IMR-90 (cell line): ENCODE measurements at regions not wholly inside any gene's neighbourhood (a gene's known extent, or its start where the extent isn't known, plus 50 kb on each side); places are given as distances from the start of the nearest gene placed in this dataset.

Experiments
- ATAC-seq: fragments of 200-7000 bp; cut with Tn5 transposase; 2 replicates; pipeline ENCODE4 v1.9.1; 2020; ENCODE audit warnings: low read depth, mild to moderate bottlenecking, moderate library complexity
- BruUV-seq: library from RNA; stranded (reverse); fragments of 400-500 nt; replicated peaks from 2 replicates; lab custom pipeline; 2021; lab: Mats Ljungman, UMichigan
- CTCF ChIA-PET: fragments of 300-600 bp; formaldehyde crosslinking; extraction: SDS; loops from one replicate; lab custom pipeline; 2021; ENCODE audit warnings: antibody characterized with exemption; lab: Yijun Ruan, JAX
- POLR2A ChIA-PET: fragments of 300-600 bp; sonication (Branson Sonifier 250); formaldehyde crosslinking; loops from one replicate; lab custom pipeline; 2022; ENCODE audit warnings: antibody characterized with exemption; ENCODE audit not compliant: unreplicated experiment; lab: Charles Lee
- DNase-seq: peaks from one replicate; pipeline ENCODE4 v3.0.0; 2013
- H2AFZ ChIP-seq: replicated peaks from 2 replicates; pipeline ENCODE3; 2013; ENCODE audit warnings: low read length, mild to moderate bottlenecking; ENCODE audit not compliant: poor library complexity
- H2AK5ac ChIP-seq: 2 replicates; pipeline ENCODE4 v1.6.1; 2013; ENCODE audit warnings: low read depth, low read length, inconsistent platforms
- H2AK9ac ChIP-seq: replicated peaks from 2 replicates; pipeline ENCODE3; 2013; ENCODE audit warnings: mild to moderate bottlenecking, low read depth, low read length, moderate library complexity; ENCODE audit not compliant: poor library complexity
- H2BK120ac ChIP-seq: 2 replicates; pipeline ENCODE4 v1.6.1; 2013; ENCODE audit warnings: low read depth, low read length, inconsistent platforms
- H2BK15ac ChIP-seq: 3 replicates; pipeline ENCODE4 v1.6.1; 2013; ENCODE audit warnings: low read depth, low read length, inconsistent platforms
- H2BK20ac ChIP-seq: 2 replicates; pipeline ENCODE4 v1.6.1; 2013; ENCODE audit warnings: low read depth, mild to moderate bottlenecking, inconsistent platforms, low read length, moderate library complexity
- H2BK5ac ChIP-seq: 2 replicates; pipeline ENCODE4 v1.6.1; 2013; ENCODE audit warnings: mild to moderate bottlenecking, low read depth, low read length, inconsistent platforms; ENCODE audit not compliant: poor library complexity, severe bottlenecking
- H3K14ac ChIP-seq: replicated peaks from 2 replicates; pipeline ENCODE4 v1.6.1; 2013; ENCODE audit warnings: low read depth, low read length, inconsistent platforms
- H3K18ac ChIP-seq: 2 replicates; pipeline ENCODE4 v1.6.1; 2013; ENCODE audit warnings: low read depth, low read length, control low read depth
- H3K23ac ChIP-seq: 2 replicates; pipeline ENCODE4 v1.6.1; 2013; ENCODE audit warnings: low read depth, low read length, inconsistent platforms
- H3K27ac ChIP-seq: 2 replicates; pipeline ENCODE4 v1.5.1; 2013; ENCODE audit warnings: mild to moderate bottlenecking, control low read depth, low read length; ENCODE audit not compliant: insufficient read depth
- H3K27me3 ChIP-seq: 2 replicates; pipeline ENCODE4 v1.6.1; 2013; ENCODE audit warnings: low read length; ENCODE audit not compliant: control insufficient read depth, insufficient read depth
- H3K36me3 ChIP-seq: 2 replicates; pipeline ENCODE4 v1.6.1; 2013; ENCODE audit warnings: low read length, mixed read lengths; ENCODE audit not compliant: control insufficient read depth, insufficient read depth
- H3K4ac ChIP-seq: 2 replicates; pipeline ENCODE4 v1.6.1; 2013; ENCODE audit warnings: low read depth, low read length, inconsistent platforms
- H3K4me1 ChIP-seq: 2 replicates; pipeline ENCODE4 v1.6.1; 2013; ENCODE audit warnings: low read length, mixed read lengths; ENCODE audit not compliant: control insufficient read depth, insufficient read depth
- H3K4me2 ChIP-seq: 2 replicates; pipeline ENCODE4 v1.6.1; 2013; ENCODE audit warnings: low read depth, mild to moderate bottlenecking, control low read depth, low read length, moderate library complexity
- H3K4me3 ChIP-seq: 2 replicates; pipeline ENCODE4 v1.5.1; 2013; ENCODE audit warnings: low read depth, mild to moderate bottlenecking, control low read depth, low read length, moderate library complexity; ENCODE audit not compliant: insufficient read depth
- H3K56ac ChIP-seq: 2 replicates; pipeline ENCODE4 v1.6.1; 2013; ENCODE audit warnings: low read length, inconsistent platforms; ENCODE audit not compliant: insufficient read depth; ENCODE audit errors: extremely low read depth
- H3K79me1 ChIP-seq, 2 experiments: 2 replicates each; pipeline ENCODE4 v1.6.1; 2013; ENCODE audit warnings: low read length in 2 of 2, inconsistent platforms in 1 of 2, low read depth in 1 of 2
- H3K9ac ChIP-seq: 2 replicates; pipeline ENCODE4 v1.6.1; 2013; ENCODE audit warnings: low read depth, low read length, control low read depth
- H3K9me1 ChIP-seq: 2 replicates; pipeline ENCODE4 v1.6.1; 2013; ENCODE audit warnings: low read length, inconsistent platforms; ENCODE audit not compliant: insufficient read depth
- H3K9me3 ChIP-seq: 2 replicates; pipeline ENCODE4 v1.6.1; 2013; ENCODE audit warnings: low read length; ENCODE audit not compliant: control insufficient read depth, insufficient read depth
- H4K20me1 ChIP-seq: 2 replicates; pipeline ENCODE4 v1.6.1; 2013; ENCODE audit warnings: low read length, inconsistent platforms; ENCODE audit not compliant: insufficient read depth
- H4K5ac ChIP-seq: 2 replicates; pipeline ENCODE4 v1.6.1; 2013; ENCODE audit warnings: mild to moderate bottlenecking, low read depth, low read length, control low read depth
- H4K8ac ChIP-seq, 2 experiments: 2 replicates each; pipeline ENCODE4 v1.6.1; 2013; ENCODE audit warnings: low read depth in 2 of 2, low read length in 2 of 2, control low read depth in 1 of 2, inconsistent platforms in 1 of 2
- H4K91ac ChIP-seq: 2 replicates; pipeline ENCODE4 v1.6.1; 2013; ENCODE audit warnings: low read depth, low read length, inconsistent platforms; ENCODE audit not compliant: insufficient read depth
- CEBPB ChIP-seq: IDR thresholded peaks from 2 replicates; pipeline ENCODE4 v1.6.1; 2012; ENCODE audit warnings: low read depth, low read length, improper control_type of control experiment
- MAFK ChIP-seq: IDR thresholded peaks from 2 replicates; pipeline ENCODE4 v1.6.1; 2012; ENCODE audit warnings: low read depth, low read length, improper control_type of control experiment
- MAZ ChIP-seq: IDR thresholded peaks from 2 replicates; pipeline ENCODE4 v1.6.1; 2012; ENCODE audit warnings: low read depth, mild to moderate bottlenecking, low read length, improper control_type of control experiment, moderate library complexity, borderline replicate concordance
- WGBS, 2 experiments: methylation state at CpG; one replicate each; pipeline versions ENCODE4 v1.1.5 to v1.1.7; 2013; ENCODE audit warnings: missing lambda C conversion rate in 2 of 2; ENCODE audit not compliant: insufficient read length in 1 of 2; ENCODE audit errors: extremely low coverage in 2 of 2; 5-methylcytosine and 5-hydroxymethylcytosine counted together
- dilution Hi-C: fragments of 300-500 bp; cut with HindIII; formaldehyde crosslinking; loops from one replicate; pipeline ENCODE4 v1.14.3; 2018; ENCODE audit warnings: low sequenced_read_pairs; ENCODE audit not compliant: unreplicated experiment
- in situ Hi-C: fragments of 300-500 bp; cut with MboI; formaldehyde crosslinking; loops from 3 replicates; pipeline ENCODE4 v1.14.3; 2019; ENCODE audit warnings: low sequenced_read_pairs, inconsistent platforms, mixed read lengths
- intact Hi-C: fragments of 100-400 bp; cut with micrococcal nuclease; formaldehyde crosslinking; loops from 2 replicates; pipeline ENCODE4 v1.10.0; 2022

GRCh38 chr6:1049900-1050299 lies 262.0 kb upstream of the FOXQ1 start:
- H3K79me1 ChIP-seq = no peaks in the 10 kb centered on the region
- no peak overlapping the region for H3K14ac ChIP-seq
- H3K18ac ChIP-seq = no peak overlapping the region
- intact Hi-C loops = no loop called here
- H2BK20ac ChIP-seq = no peak overlapping the region
- H3K23ac ChIP-seq = no peak overlapping the region
- H2BK15ac ChIP-seq = no peak overlapping the region
- WGBS, 2 experiments = 52% methylated on average over 2 of the region's 5 CpGs; no CpG with 5 or more reads in 1 of the 2 experiments
- TF ChIP-seq CEBPB (no peak), MAZ (no peak), MAFK (no peak)
- H3K4ac ChIP-seq = no peak overlapping the region
- dilution Hi-C loops = no loop called here
- no peak overlapping the region for H2BK5ac ChIP-seq
- BruUV-seq = no TSS peak
- H3K27me3 ChIP-seq = peaks cover 38% of the 10 kb centered on the region
- H3K27ac ChIP-seq = no peak overlapping the region
- H4K8ac ChIP-seq = no peak overlapping the region
- ATAC-seq (no peak), DNase-seq (no peak)
- no peak overlapping the region for H2AK9ac ChIP-seq
- no peak overlapping the region for H2AFZ ChIP-seq
- ChIA-PET POLR2A (no interaction called here), CTCF (interaction anchor here (1.8 kb wide), 1 partner anchor 14 kb away, joined by 5 read pairs; no protein-coding TSS in a partner anchor)
- no peak overlapping the region for H3K56ac ChIP-seq
- in situ Hi-C loops = no loop called here
- no peak overlapping the region for H2BK120ac ChIP-seq
- H2AK5ac ChIP-seq = no peak overlapping the region
- no peak overlapping the region for H3K4me2 ChIP-seq
- H3K36me3 ChIP-seq = no peaks in the 10 kb centered on the region
- no peak overlapping the region for H3K9ac ChIP-seq
- H3K4me1 ChIP-seq = no peaks in the 10 kb centered on the region; the same call in 1 of the 2 replicates
- no peaks in the 10 kb centered on the region for H3K9me1 ChIP-seq
- no peak overlapping the region for H4K5ac ChIP-seq
- H4K91ac ChIP-seq = no peak overlapping the region
- peaks cover 7% of the 10 kb centered on the region for H3K9me3 ChIP-seq
- H4K20me1 ChIP-seq = no peaks in the 10 kb centered on the region
- no peak overlapping the region for H3K4me3 ChIP-seq
